Activated CD4-positive, CD25-positive, alpha-beta regulatory T cell treated with anti-CD3 and anti-CD28 coated beads, Interleukin-2, amount 50 U/mL, for 24 hours (primary cell): ENCODE measurements at regions not wholly inside any gene's neighbourhood (a gene's known extent, or its start where the extent isn't known, plus 50 kb on each side); places are given as distances from the start of the nearest gene placed in this dataset.

Experiments used
- ATAC-seq, 2 donors: fragments of 150-1000 bp; cut with Tn5 transposase; one replicate each; pipeline ENCODE4 v1.10.0; 2021; ENCODE audit warnings: mild to moderate bottlenecking in 1 of 2, moderate library complexity in 1 of 2

DNA sequence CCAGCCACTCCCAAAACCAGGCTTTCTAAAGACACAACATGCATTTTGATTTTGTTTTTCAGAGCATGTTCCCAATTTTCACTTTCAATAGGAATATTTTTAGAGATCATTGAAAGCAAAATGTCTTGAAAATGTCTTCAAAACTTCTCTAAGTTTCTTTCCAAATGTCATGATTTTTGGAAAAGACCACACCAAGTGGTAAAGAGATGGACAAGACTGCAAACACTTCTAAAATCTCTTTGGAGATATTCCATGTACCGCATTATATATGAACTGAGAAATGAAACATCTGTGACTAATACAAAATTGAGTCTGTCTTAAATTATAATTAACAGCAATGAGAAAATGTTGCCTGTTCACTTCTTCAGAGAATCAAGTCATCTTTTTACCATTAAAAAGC, 418.0 kb upstream of the PKN2 start:
- no peak for ATAC-seq

- no peak for ATAC-seq
These were observed 411.9 kb upstream of the PKN2 start for GRCh38 chr1:88272216-88272615.

DNA sequence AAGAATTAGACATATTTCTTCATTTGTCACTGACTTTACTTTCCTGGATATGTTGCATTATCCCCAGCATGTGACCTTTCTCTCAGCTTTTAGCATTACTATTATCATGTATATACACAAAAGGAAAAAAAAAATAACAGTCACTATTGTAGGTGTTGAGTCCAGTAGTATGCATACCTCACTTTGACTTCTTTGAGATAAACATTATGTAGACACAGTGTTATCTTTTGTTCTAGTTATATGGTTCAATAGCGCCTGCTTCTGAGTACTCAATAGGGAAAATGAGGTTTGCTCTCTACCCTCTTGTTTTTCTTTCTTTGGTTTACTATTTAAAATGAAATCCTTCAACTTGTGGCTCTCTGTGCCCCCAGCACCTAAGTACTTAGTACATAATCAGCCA, 409.6 kb upstream of the PKN2 start:
- ATAC-seq: no peak

DNA sequence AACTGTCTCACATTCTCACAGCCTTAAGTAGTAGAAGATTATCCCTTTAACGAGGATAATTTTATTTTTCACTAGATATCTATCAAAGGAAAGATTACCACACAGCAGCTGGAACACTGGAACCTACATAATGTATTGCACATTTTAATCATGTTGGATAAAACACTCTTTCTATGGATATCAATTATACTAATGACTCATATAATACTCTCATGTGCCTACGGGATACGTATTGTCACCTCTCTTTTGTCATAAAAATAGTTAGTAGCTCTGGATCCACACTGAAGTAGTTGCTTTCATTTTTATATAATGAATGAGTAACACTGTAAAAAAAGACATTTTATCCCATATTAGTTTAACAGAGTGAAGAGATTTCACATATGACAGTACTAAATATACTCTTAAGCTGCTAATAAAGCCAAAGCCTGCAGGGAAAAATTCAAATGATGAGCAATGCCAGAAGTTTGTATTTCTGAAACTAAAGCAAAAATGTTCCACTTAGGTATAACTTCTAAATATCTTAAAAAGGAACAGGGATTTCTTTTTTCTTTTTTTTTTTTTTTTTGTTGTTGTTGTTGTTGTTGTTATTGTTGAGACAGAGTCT, 408.7 kb upstream of the PKN2 start:
- no peak for ATAC-seq

GRCh38 chr1:88276163-88276562, 407.9 kb upstream of the PKN2 start:
- ATAC-seq: no peak

GRCh38 chr1:88284066-88284465, 400.0 kb upstream of the PKN2 start:
- ATAC-seq: no peak

GRCh38 chr1:88284666-88285366, 399.3 kb upstream of the PKN2 start:
- ATAC-seq: no peak

GRCh38 chr1:88286716-88287115, 397.4 kb upstream of the PKN2 start:
- ATAC-seq: no peak

DNA sequence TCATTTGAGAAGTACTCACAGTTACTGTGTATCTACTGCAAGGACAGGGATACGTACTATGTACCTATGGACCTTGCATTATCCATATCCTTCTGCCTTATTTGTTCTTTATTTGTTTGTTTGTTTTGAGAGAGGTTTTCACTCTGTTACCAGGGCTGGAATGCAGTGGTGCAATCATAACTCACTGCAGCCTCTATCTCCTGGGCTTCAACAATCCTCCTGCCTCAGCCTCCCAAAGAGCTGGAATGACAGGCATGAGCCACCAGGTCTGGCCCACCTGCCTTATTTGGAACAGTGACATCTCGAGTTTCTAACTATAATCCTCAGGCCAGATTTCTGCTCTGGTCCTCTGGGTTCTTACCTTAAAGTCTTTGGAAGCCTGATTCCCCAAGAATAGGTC, 395.5 kb upstream of the PKN2 start:
- no peak for ATAC-seq

- ATAC-seq: no peak
These were observed 394.5 kb upstream of the PKN2 start for GRCh38 chr1:88289401-88290102.

DNA sequence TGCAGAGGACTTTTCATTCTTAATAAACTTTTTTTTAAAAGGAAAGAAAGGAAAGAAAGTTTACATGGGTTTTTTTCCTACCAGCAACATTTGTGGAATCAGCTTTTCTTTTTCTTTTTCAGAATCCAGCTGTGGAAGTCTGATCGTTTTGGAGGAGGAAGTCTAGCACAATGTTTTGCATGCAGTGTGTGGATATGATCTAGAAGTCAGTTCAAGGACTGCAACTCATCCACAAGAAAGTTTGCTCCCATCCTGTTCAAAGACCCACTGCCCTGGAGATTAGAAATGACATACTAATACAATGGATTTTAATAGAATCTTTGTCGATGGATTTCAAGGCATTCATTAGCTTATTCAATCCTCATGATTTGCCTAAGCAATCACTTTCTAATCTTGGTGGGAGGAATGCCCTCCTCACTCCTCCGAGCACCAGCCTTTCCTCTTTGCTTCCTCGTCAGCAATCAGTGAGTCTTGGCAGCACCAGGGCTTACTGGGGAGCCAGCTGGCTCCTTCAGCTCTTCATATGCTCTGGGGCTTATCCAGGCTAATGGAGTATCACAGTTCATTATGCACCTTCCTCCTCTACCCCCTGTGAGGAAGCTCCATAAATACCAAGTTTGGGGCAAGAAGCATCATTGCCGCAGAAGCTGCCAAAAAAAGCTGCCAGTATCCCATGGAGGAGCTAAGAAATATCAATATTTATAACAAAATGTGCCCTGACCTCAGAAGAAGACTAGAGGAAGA, 392.3 kb upstream of the PKN2 start:
- no peak for ATAC-seq

GRCh38 chr1:88293691-88294190, 390.3 kb upstream of the PKN2 start:
- no peak for ATAC-seq

GRCh38 chr1:88296227-88296626, 387.8 kb upstream of the PKN2 start:
- ATAC-seq: no peak

DNA sequence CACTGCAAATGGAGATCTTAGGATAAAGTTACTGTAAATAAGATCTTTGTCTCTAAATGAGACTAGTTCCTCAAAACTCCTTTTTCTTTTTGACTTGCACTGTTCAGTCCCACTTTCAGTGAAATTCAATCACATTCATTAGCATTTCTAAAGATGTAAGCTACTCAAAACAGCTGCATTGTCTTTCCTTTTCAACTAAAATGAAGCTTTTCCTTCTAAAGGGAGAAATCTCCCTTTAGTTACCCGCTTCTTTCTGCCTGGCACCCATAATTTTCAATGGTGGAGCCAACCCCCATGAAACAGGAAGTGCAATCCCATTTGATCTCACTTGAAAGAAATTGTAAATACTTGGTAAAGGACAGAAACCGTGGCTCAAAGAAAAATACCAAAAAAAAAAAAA, 387.4 kb upstream of the PKN2 start:
- no peak for ATAC-seq

DNA sequence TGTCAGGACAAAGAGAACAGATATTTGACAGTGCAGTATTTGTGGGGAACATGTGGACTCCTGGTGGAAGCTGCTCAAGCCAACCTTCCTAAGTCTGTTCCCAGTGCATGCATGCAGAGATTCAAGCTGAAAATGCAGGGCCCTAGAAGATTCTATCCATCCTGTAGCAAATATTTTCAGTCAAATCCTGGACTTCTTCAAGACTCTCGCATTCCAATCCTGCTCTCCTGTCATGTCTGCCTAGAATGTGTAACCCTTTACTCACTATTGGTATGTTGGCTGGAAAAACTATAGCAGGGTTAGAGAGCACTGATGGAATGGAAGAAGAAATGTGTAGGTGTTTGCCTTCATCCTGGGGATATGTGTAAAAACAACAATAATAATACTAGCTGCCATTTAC, 385.6 kb upstream of the PKN2 start:
- ATAC-seq: no peak

DNA sequence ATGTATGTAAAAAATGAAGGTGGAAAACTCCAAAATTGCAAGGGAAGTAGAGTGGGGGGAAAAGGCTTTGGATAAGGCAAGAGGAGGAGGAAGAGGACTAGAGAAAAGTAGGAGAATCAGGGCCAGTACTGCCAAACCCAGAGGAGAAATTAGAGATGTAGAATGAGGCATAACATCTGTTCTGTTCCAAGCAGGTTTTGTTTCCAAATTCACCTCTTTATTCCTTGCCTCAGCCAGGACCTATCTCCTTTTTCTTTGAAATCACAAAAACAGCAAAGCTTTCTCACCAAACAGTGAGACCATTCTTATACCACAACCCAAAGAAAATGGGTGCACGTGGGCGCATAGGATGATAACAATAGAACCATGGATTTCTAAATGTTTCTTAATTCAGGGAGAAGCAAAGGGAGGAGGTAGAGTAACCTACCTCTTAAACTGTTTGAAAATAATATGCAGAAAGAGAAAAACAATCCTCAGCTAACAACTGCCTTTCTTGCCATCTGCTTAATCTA, 383.3 kb upstream of the PKN2 start:
- no peak for ATAC-seq

DNA sequence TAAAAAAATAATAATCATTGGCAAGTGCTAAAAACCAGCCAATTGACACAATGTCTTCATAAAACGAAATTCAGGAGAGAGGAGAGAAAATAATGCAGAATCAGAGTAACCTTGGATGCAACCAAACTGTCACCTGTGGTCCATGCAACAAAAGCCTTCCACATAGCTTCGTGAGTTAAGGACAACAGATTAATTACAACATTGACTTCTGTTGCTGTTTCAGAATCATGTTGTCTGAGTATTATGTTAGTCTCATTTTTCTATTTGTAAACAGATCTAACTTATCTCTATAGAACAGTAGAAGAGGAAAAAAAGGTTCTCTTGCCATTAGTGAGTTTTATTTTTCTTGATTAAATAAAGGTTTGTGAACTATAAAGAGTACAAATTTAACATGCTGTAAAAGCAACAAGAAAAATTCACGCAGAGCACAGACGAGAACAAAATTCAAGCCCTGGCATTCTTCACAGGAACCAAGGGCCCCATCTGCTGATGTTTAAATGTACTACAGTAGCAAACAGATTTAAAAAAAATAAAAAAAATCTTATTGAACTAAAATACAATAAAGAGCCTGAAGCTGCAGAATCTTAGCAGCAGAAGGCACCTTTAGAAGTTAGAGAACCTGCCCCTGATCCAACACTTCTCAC, 381.1 kb upstream of the PKN2 start:
- ATAC-seq: no peak

DNA sequence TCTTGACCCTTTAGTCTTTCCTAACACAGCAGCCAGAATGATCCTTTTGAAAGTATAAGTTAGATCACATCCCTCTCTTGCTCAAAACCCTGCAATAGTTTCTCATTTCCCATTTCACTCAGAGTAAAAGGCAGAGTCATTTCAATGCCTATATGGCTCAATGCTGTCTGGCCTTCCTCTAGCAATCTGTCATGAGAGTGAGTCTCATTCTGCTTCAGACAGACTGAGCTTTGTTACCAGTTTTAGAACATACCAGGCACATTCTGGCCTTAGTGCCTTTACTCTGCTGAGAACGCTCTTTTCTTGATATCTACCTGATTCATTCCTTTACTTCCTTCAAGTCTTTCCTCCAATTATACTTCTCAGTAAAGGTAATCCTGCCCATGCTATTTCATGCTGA, 372.8 kb upstream of the PKN2 start:
- ATAC-seq: no peak

GRCh38 chr1:88311907-88312306, 372.2 kb upstream of the PKN2 start:
- no peak for ATAC-seq

GRCh38 chr1:88317396-88317795, 366.7 kb upstream of the PKN2 start:
- no peak for ATAC-seq

GRCh38 chr1:88318740-88319139, 365.3 kb upstream of the PKN2 start:
- no peak for ATAC-seq

- no peak for ATAC-seq
These were observed 363.8 kb upstream of the PKN2 start for GRCh38 chr1:88320291-88320690.

DNA sequence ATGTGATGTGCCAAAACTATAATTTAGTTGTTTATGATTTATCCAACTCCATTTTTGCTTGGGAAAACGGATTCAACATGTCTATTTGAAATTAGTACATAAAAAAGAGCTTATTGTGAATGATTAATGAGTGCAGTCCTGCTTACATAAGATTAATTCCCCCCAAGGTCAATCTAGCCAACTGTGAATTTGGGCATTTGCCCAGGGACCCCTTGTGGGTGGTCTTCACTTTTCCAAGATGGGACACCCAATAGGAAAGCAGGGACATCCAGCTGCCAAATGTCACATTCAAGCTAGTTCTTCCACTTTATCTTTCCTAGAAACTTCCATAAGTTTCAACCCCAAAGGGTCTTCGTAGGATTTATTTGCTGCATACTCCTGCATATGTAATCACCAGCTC, 362.4 kb upstream of the PKN2 start:
- ATAC-seq: no peak
